Epidermal melanocyte (primary cell): ENCODE measurements at regions not wholly inside any gene's neighbourhood (a gene's known extent, or its start where the extent isn't known, plus 50 kb on each side); places are given as distances from the start of the nearest gene placed in this dataset.
"Not testable (repeated sequence)": the region's sequence is repeated elsewhere in the genome, so short reads cannot be mapped to it uniquely, and the experiment has no call there.

Experiments used
- DNase-seq: peaks from one replicate; pipeline ENCODE4 v3.0.0; 2011; ENCODE audit warnings: low spot score; ENCODE audit not compliant: insufficient read length

DNA sequence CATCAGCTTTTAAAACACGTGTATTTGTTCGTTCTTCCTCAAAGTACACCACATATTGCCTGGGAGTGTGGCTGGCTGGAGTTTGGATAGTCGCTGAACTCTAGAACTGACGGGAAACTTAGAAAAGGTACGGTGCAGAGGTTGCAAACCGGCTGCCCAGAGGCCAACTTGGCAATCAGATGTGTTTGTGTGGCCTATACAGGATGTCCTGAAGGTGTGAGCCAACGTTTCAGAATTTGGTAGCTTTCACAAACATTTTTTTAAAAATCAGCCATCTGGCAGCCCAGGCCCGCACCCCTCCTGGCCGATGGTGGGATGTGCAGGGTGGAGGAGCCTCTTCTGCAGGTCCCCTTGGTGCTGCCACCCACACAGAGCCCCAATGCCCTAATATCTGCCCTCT lies 73.6 kb upstream of the SLC25A33 start:
- no peak for DNase-seq

DNA sequence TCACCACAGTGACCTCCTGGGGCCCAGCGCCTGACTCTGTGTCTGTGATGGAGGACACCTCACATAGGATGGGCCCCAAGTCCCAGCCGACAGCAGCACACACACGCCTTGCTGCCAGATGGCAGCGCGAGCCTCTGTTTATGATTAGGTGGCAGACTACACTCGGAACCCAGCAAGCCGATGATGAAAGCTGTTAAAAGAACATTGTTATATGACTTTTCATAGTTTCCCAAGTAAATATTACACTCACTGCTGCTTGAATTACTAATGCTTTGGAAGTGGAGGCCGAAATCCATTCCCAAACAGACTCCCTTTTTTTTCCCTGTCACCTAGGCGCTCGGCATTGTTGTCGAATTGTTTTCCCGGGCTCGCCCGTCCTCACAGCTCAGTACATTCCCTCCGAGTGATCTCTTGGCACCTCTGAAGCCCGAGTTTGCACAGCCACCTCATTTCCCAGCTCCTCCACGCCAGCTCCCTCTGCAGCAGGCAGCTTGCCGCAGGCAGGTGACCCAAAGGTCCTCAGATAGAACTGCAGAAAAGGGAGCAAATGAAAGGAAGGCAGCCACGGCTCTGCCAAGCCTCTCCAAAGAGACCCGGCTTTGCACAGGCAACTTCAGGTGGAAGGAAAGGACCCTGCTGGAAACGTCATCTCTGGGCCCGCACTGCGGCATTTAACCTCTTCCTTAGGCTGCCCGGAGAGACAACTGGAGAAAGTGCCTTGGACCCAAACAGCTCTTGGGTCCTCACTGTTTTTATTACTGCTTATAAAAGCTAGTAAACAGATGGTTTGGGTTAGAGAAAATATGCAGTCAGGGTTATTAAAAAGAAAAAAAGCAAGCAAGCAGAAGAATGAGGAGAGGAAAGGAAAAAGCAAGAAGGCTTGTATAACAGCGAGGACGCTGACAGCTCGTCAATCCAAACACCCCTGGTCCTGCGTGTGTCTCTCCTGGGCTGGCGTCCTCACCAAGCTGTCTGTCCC lies 72.2 kb upstream of the SLC25A33 start:
- DNase-seq = no peak

DNA sequence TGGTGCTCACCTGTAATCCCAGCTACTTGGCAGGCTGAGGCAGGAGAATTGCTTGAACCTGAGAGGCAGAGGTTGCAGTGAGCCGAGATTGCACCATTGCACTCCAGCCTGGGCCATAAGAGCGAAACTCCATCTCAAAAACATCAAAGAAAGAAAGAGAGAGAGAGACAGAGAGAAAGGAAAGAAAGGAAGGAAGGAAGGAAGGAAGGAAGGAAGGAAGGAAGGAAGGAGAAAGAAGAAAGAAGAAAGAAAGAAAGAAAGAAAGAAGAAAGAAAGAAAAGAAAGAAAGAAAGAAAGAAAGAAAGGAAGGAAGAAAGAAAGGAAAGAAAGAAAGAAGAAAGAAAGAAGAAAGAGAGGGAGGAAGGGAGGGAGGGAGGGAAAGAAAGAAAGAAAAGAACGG lies 69.4 kb upstream of the SLC25A33 start:
- not testable (repeated sequence) for DNase-seq

DNA sequence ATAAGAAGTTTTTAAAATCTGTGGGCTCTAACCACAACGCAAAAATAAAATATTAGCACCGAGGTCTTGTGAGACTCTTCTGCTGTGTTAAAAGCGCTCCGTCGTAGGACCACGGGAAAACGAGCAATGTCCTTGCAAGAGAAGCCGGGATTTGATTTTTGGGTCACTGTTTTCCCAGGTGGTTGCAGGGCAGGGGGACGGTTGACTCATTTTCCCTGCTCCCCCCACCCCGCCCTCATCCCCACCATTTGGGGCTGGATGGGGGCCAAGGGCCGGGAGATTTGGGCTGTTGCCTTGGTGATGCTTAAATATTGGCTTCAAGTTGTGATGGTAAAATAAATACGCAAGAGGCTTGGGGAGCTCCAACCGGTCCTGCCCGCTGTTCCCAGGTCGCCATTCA lies 67.6 kb upstream of the SLC25A33 start:
- DNase-seq = no peak

DNA sequence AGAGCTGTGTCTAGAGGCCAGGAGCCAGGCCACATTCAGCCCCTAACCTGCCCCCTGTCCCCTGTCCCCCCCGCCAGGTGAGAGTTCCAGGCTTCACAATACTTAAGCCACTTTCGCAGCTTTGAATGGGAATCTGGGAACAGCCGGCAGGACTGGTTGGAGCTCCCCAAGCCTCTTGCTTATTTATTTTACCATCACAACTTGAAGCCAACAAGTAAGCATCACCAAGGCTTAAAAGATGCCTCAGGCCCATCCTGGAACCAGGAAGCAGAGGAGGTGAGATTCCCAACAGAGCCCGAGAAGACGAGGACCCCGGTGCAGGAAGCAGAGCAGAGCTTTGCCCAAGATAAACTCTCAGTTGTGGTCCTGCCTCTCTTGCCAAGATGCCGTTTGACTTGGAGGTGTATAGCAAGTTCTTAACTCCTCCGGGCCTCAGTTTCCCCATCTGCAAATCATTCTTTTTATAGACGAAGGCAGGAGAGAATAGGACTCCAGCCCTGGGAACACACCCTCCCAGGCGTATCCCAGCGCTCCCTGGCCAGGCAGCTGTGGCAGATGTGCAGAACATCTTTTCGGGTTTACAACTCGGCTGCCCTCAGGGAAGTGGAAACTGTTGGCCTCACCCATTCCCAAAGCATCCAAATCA lies 66.8 kb upstream of the SLC25A33 start:
- DNase-seq = no peak

DNA sequence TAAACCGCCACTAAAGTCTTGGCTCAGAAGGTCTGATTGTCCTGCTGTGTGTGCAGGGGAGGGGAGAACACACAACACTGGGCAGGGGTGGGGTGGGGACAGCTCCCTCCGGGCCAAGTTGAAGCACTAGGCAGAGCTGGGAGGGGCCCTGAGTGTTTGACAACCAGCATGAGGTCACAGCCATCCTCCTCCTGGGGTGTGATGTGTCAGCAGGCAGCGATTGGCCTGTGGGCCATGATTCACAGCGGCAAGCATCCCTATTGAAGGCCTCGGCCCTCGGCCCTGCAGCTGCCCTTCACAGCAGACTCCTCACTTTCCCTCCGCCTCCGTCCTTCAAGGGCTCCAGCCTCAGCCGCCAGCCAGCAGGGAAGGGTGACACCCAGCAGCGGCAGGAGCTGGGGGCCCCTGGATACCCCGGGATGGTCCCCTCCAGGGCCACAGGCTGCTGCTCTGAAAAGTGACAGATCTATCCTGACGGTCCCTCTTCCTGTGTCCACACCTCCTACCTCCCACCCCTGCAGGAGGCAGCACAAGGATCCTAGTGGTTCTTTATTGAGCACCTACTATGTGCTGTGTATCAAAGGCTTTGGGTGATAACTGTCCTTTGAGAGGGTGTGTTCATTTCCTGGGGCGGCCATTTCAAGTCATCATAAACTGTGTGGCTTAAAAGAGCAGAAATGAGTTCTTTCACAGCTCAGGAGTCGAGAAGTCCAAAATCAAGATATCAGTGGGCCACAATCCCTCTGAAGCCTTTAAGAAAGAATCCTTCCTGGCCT lies 66.0 kb upstream of the SLC25A33 start:
- peak; percentile 94 for DNase-seq

DNA sequence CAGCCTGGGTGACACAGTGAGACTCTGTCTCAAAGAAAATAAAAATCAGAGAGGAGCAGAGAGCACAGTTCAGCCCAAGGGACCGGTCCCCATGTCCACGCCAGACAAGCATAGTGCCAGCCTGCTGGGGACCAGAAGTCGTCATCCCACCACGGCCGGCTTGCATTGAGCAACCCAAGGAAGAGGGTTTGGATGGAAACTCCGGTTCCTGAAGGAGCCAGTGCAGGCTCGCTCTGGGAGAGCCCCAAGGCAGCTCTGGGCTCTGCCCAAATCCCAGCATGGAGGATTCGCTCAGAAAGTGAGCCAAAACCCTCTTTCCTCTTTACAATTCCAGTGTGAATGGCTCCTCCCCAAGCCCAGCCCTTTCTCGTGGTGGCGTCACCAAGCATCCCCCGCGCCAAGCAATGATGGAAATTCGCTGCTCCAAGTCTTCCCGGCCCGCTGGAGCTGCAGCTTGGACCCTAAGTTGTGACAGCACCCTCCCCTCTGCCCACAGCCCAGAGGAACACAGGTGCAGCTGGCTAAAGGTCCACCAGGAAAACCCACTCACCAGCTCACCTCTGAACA lies 64.1 kb upstream of the SLC25A33 start:
- DNase-seq = no peak

DNA sequence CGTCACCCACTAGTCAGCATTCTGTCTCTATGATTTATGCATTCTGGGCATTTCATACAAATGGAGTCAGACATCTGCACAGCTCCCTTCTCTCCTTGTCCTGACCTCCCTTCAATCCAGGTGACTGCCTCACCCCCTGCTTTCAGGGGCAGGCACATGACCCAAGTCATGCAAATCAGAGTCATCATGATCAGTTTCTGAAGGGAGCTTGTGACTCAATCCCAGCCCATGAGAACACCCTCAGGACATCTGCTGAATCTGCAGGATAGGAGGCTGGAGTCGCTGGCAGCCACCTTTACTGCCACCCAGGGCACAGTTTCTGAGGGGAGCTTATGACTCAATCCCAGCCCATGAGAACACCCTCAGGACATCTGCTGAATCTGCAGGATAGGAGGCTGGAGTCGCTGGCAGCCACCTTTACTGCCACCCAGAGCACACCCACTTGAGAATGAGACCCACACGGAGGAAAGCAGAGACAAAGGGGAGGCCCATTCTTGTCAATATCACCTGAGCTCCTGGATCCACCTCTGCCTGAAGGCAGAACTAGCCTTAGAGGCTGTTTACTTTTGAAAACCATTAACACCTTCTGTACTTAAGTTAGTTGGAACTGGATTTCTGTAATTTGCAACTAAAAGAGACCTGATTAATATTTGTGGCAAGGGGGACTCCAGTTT lies 62.3 kb upstream of the SLC25A33 start:
- DNase-seq = no peak

DNA sequence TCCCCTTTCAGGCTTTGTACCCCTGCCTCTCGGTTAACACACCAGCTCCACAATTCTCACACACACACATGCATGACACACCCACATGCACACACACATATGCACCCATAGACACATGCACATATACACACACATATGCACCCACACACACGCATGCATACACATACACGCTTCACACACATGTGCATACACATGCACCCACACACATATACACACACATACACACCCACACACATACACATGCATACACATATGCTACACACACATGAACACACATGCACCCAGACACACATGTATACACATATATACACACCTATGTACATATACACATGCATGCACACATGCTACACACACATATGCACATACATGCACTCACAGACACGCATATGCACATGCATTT lies 61.7 kb upstream of the SLC25A33 start:
- no peak for DNase-seq

DNA sequence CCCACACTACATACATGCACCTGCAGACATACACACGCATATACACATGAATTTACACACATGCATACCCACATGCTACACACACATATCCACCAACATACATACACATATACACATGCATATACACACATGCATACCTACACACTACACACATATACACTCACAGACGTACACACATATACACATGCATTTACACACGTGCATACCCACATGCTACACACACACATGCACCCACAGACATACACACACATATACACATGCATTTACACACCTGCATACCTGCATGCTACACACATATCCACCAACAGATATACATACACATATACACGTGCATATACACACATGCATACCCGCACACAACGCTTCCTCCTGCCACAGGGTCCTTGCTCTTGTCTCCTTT lies 61.2 kb upstream of the SLC25A33 start:
- DNase-seq = no peak

DNA sequence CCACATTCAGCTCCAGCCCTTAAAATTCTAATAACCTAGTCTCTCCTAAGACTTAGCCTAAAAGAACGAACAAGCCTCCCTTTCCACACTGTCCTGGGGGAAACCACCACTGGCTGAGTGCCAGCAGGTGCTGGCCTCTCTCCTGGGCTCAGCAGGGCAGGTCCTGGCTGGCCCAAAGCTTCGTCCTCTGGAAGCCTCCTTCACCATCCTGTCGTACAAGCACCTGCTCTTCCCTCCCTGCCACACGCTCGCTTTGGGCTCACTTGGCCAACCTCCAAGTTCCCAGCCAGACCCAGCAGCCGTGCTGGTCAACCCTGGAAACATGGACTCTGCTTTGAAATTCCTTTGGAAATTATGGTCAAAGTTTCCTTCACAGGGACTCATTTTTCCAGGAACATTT lies 58.2 kb upstream of the SLC25A33 start:
- DNase-seq = no peak

DNA sequence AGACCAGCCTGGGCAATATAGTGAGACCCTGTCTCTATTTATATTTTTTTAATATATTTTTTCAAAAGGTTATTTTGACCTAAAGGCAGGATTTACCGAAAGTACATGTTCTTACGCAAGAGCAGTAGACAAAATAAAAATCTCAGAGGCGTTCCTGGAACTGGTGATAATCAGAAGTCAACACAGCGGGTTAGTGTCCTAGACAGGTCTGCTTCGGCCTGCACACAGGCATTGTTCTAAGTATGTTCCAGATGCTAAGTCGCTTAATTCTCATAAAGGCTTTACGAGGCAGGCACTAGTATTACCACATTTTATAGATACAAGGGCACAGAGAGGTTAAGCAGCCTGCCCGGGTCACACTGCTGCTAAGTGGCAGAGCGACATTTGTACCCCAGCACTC lies 56.9 kb upstream of the SLC25A33 start:
- no peak for DNase-seq

DNA sequence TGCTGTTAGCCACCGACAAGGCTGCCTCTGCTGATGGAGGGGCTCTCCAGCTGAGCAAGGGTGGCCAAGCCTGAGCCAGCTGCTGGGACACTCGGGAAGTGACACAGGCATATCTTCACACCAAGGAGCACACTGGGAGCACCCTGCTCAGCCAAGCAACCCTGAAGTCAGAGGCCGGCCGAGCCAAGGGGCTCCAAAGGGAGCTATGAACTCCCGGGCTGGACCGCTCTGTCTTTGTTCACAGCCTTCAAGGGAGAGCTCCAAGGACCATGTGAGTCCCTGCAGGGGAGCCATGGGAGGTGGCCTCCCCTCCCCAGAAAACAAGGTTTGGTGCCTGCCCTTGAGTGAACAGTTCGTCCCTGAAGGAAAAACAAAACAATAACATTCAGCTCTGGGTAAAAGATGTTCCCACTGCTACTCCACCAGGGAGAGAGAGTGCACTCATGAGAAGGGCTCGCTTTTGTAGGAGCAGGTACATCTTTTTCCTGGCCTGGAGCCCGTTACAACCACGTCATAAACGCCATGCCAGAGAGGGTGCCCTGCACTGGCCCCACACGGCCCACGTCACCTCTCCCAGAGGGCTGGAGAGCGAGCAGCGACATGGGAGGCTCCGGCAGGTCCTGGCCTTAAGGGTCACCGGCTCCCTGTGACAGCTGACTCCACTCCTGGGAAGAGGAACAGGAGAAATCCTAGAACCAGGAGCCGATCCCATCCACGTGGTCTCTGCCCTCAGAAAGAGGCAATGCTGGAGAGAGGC lies 56.3 kb upstream of the SLC25A33 start:
- DNase-seq = no peak

DNA sequence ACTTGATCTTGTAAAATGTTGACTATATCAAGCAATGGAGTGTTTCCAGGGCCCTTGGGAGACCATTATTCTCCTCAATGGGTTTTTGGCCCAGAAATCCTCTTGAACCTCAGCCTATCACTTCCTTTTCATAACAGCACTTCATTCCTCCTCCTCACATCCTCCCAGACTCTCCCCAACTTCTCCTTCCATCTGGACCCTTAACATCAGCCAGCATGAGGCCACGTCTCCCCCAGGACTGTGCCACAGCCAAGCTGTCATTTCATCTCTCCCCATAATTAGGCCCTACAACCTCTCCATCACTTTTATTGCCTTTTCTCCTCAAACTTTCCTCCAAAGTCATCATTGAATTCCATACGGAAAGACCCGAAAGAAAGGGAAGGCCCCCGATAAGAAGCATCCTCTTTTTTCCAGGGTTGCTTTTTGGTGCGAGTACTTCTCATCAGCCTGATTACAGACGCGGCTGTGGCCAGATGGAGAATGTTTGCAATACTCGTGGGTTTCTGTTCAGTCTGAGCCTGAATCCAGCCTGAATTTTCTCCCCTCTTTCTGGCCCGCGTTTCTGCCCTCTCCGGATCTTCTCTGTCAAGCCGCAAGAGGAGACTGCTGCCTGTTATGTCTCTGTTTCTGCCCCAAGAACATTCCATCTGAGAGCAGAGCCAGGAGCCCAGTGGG lies 52.7 kb upstream of the SLC25A33 start:
- DNase-seq = no peak
